GM08714 (cell line): ENCODE measurements at regions not wholly inside any gene's neighbourhood (a gene's known extent, or its start where the extent isn't known, plus 50 kb on each side); places are given as distances from the start of the nearest gene placed in this dataset.

Experiments
- H3K4me3 ChIP-seq: fragments of 200-500 bp; sonication (Bioruptor generic); 2 replicates; pipeline ENCODE4 v1.5.1; 2014; ENCODE audit warnings: mild to moderate bottlenecking, low read length, inconsistent platforms
- ZNF274 ChIP-seq: IDR thresholded peaks from 2 replicates; pipeline ENCODE4 v1.6.1; 2012; ENCODE audit warnings: mild to moderate bottlenecking, low read depth, low read length

GRCh38 chr4:180558427-180558826 is 1684.8 kb upstream of the TENM3 start:
- TF ChIP-seq ZNF274: no peak
- no peak overlapping the region for H3K4me3 ChIP-seq

DNA sequence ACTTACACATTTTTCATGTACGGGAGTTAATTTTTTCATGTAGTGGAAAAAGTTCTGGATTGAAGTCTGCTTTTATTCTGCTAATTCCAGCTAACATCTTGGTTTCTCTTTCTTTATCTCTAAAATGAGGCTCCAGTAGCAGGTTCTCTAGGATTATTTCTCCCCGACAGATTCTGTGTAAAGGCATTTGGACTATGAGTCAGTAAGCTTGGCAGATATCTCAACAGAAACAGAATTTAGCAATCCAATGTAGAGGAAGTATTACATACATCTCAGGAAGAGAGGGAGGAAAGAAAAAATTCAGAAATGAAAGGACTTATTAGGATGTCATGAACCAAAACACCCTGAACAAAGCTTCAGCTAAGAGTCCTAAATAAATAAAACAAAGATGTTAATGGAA is 1682.3 kb upstream of the TENM3 start:
- TF ChIP-seq ZNF274: no peak
- no peak overlapping the region for H3K4me3 ChIP-seq

DNA sequence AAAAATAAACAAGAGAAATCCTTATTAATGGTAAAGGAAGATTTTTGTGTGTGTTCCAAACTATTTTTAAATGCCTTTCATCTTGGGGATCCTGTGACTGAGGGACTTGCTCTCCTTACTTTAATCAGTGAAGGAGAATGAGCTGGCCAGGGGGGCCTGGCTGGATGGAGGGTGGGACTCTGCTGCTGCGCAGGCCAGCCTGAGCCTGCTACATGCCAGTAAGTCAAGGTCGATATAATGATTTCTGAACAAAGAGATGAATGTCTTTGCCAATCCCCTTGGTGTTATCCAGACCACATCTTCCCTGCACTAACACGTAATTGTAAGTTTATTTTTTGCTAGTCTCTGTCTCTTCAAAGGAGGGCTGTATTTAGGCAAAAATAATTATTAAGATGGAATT is 1679.2 kb upstream of the TENM3 start:
- H3K4me3 ChIP-seq: no peak overlapping the region
- no peak for TF ChIP-seq ZNF274

- H3K4me3 ChIP-seq: no peak overlapping the region
- no peak for TF ChIP-seq ZNF274
These were observed 1678.8 kb upstream of the TENM3 start for GRCh38 chr4:180564448-180564847.

GRCh38 chr4:180565856-180566431 is 1677.3 kb upstream of the TENM3 start:
- no peak for TF ChIP-seq ZNF274
- H3K4me3 ChIP-seq: no peak overlapping the region

DNA sequence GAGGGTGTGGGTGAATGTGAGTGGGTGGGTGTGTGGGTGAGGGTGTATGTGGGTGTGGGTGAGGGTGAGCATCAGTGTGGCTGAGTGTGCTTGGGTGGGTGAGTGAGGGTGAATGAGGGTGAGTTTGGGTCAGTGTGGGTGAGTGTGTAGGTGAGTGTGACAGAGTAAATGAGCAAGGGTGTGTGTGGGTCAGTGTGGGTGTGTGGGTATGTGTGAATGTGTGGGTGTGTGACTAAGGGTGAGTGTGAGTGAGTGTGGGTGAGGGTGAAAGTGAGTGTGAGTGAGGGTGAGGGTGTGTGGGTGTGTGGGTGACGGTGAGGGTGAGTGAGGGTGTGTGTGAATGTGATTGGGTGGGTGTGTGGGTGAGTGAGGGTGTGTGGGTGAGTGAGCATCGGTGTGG is 1676.7 kb upstream of the TENM3 start:
- TF ChIP-seq ZNF274: no peak
- no peak overlapping the region for H3K4me3 ChIP-seq

DNA sequence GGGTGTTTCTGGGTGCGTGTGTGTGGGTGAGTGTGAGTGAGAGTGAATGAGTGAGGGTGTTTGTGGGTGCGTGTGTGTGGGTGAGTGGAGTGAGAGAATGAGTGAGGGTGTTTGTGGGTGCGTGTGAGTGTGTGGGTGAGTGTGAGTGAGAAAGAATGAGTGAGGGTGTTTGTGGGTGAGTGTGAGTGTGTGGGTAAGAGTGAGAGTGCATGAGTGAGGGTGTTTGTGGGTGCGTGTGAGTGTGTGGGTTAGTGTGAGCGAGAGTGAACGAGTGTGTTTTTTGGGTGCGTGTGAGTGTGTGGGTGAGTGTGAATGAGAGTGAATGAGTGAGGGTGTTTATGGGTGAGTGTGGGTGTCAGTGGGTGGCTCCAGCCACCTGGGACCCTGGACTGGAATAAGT is 1676.1 kb upstream of the TENM3 start:
- H3K4me3 ChIP-seq: no peak overlapping the region

GRCh38 chr4:180571516-180572055 is 1671.6 kb upstream of the TENM3 start:
- no peak overlapping the region for H3K4me3 ChIP-seq
- TF ChIP-seq ZNF274: no peak

More for the DNA sequence above, 1676.1 kb upstream of the TENM3 start:
- no peak for TF ChIP-seq ZNF274

DNA sequence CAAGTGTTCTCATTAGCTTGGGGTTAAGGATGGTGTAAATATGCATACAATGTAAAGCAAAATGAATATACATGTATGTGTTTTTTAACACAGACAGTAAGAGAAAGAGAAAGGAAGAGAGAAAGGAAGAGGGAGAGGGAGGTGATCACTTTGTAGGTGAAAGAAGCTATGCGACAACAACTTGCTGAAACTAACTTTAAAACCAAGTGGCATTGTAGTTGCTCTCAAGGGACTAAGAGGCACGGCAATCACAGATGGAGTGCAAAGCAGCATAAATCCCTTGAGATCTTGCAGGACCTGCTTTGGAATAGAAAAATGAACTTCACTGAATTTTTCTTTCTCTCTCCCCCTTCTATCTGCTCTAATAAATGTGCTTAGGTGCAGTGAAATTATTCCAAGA is 1665.0 kb upstream of the TENM3 start:
- H3K4me3 ChIP-seq: no peak overlapping the region
- TF ChIP-seq ZNF274: no peak

DNA sequence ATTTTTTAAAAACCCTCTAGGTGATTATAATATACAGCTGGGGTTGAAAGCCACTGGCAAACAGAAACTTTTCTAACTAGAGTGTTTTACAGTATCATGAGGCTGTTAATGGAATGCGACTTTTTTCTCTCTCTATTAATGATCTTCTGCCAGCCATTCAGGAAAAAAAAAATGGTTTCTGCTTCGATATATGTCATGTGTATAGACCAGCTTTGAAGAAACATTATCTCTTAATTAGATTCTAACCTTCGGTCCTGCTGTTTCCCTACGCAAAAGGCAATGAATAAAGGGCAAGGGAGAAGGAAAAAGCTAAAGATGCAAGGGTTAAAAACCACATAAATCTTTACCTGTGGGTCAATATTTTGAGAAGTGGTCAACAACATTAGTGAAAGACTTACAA is 1662.1 kb upstream of the TENM3 start:
- no peak overlapping the region for H3K4me3 ChIP-seq
- no peak for TF ChIP-seq ZNF274

DNA sequence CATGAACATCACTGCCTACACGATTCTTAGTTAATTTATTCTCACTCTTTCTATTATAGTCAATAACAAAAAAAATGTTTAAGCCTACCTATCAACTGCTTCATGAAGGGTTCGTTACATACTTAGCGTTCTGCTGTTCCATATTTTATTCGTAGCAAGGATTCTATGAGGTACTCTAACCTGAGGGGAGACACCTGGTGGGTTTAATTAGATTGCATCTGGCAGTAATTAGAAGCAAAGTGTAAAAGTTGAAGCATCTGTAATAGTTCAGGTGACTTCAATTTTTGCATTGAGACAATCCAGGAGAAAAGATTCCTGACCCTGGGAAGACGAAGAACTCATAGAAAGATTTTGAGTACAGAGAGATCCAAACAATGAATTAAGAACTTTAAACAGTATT is 1655.8 kb upstream of the TENM3 start:
- TF ChIP-seq ZNF274: no peak
- no peak overlapping the region for H3K4me3 ChIP-seq

- no peak for TF ChIP-seq ZNF274
- H3K4me3 ChIP-seq: no peak overlapping the region
These were observed 1653.6 kb upstream of the TENM3 start for GRCh38 chr4:180589575-180589974.

DNA sequence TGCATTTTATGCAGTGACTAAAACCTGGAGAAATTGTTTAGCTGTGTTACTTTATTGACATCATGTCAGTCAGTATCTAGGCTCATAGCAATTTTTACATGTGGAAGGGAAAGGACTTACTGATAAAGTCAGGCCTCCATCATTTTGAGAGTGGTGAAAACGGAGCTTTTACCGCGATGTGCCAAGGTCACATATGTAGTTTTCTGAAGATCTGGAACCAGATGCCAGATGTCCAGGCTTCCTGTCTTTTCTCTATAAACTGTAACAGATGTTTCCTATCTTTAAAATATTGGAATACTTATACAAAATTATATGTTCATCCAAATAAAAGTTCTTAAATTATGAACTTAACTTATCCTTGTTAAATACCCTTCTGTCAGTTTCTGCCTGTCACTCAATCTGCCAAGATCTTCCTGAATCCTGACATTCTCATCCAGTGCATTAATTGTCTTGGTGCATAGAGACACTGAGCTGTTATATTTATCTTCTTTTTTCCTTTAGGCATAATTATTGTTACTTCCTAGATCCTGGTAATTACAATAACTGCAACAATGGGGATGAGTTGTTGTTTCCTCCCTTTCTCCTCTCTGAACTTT is 1646.2 kb upstream of the TENM3 start:
- TF ChIP-seq ZNF274: no peak
- H3K4me3 ChIP-seq: no peak overlapping the region

- no peak overlapping the region for H3K4me3 ChIP-seq
- TF ChIP-seq ZNF274: no peak
These were observed 1644.9 kb upstream of the TENM3 start for GRCh38 chr4:180598281-180598680.

DNA sequence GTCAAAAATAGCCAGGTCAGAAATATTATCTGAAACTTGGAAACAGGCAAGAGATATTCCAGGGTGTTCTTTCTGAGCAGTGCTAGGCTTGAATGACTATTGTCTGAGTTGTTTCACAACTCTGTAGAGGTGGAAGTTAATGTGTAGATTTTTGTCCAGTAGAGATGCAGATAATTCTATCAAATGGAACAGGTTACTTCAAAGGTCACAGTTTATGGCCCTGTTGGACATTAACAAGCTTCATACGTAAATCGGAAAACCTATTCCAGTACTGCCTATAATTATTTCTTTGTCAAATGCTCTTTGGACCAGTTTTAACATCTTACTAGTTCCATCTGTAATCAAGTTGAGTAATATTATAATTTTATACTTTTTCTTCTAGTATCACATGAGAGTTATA is 1639.4 kb upstream of the TENM3 start:
- TF ChIP-seq ZNF274: no peak
- no peak overlapping the region for H3K4me3 ChIP-seq

DNA sequence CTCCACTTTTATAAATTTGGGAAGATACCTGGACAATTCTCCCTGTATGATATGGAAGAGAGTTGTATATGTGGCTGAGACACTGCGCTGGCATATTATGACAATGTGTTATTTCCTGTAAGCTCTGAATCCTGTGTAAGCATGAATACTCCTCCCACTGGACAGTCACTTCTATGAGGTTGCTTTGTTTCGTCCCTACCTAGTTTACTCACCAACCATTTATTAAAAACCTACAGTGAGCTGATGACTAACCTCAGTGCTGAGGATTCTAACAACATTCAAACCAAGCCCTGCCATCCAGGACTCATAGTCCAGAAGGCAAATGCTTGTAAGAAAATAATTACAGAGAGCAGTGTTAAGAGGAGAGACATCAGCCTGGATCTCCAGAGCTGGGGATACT is 1632.9 kb upstream of the TENM3 start:
- no peak overlapping the region for H3K4me3 ChIP-seq
- TF ChIP-seq ZNF274: no peak

DNA sequence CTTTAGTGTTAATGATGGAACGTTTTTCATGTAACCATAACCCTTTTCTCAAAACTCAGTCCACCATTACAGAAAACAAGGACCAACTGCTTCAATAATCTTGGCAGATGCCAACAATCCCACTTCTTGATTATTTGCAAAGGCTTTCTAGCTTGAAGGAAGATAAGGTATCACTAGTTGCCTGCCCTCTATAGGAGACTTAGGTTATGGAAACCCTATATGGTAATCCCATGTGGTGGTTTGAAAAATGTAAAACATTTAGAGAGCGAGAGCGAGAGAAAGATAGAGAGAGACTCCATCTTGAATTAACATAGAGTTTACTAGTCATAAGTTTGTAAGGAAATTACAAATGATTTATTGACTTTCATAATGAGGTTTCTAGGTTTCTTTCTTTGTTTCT is 1627.5 kb upstream of the TENM3 start:
- no peak overlapping the region for H3K4me3 ChIP-seq
- TF ChIP-seq ZNF274: no peak
